ENCODE measurements at regions not wholly inside any gene's neighbourhood (a gene's known extent, or its start where the extent isn't known, plus 50 kb on each side); places are given as distances from the start of the nearest gene placed in this dataset.

DNA sequence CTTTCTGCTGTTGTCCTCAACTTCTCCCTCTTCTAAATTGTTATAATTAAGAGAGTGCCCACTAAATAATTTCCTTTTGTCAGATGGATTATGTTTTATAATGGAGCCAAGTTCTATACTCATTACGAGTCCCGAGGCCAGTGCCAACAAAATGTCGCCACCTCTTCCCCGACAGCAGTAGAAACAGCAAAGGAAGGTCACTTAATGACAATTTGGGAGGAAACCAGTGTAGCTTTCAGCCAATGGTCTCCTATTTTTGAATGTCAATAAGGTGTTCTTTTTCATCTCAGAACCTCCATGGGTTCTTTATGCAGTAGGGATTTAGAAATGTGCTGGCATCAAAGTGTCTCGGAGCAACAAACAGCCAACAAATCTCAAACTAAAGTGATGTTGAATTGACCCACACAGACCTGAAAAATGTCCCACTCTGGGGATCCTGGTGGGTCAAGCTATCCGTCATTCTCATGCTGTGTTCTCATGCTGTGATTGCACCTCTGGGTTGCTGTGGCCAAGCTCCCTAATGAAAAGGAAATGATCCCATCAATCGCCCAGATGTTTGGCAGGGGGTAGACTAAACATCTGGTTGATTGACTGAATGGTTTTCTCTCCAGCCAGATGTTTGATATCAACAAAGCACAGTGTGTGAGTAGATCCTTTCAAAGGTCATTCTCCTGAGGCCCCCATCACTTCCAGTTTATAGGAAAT, 291.9 kb downstream of the DMAC1 start:
- Histone ChIP-seq H3K9me3 (ENCODE audit: severe bottlenecking) (no peaks in the 10 kb centered on the region), H3K36me3 (no peaks in the 10 kb centered on the region), H3K4me3 (ENCODE audit: low read depth, low read length) (no peak overlapping the region), H3K27ac (no peak overlapping the region), H3K27me3 (ENCODE audit: insufficient read depth, low read depth, severe bottlenecking) (no peaks in the 10 kb centered on the region)
- DNase-seq = no peak
- TF ChIP-seq, protein P1, sequence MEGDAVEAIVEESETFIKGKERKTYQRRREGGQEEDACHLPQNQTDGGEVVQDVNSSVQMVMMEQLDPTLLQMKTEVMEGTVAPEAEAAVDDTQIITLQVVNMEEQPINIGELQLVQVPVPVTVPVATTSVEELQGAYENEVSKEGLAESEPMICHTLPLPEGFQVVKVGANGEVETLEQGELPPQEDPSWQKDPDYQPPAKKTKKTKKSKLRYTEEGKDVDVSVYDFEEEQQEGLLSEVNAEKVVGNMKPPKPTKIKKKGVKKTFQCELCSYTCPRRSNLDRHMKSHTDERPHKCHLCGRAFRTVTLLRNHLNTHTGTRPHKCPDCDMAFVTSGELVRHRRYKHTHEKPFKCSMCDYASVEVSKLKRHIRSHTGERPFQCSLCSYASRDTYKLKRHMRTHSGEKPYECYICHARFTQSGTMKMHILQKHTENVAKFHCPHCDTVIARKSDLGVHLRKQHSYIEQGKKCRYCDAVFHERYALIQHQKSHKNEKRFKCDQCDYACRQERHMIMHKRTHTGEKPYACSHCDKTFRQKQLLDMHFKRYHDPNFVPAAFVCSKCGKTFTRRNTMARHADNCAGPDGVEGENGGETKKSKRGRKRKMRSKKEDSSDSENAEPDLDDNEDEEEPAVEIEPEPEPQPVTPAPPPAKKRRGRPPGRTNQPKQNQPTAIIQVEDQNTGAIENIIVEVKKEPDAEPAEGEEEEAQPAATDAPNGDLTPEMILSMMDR (IDR thresholded peaks at IDR 0.05; ENCODE audit: low read depth, low read length) = no peak

DNA sequence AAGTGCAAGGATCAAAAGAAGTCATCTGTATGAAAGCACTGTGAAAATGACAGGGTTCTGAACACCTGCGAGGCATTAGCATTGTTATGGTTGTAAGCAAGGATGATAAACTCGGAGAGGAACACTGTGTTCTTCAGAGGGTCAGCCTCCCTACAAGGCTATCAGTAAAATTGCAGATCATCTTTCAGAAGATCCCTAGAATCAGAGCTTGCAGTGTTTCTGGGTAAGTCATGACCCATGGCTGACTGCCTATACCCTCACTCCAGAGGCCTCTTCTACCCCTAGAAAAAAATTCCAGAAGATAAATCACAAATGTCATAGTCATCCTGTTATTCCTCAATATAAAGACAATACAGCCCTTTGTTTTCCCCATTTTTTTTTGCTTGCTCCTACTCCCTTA, 292.6 kb downstream of the DMAC1 start:
- Histone ChIP-seq H3K4me3 (ENCODE audit: low read depth, low read length) (no peak overlapping the region), H3K36me3 (no peaks in the 10 kb centered on the region), H3K27me3 (ENCODE audit: insufficient read depth, low read depth, severe bottlenecking) (no peaks in the 10 kb centered on the region), H3K9me3 (ENCODE audit: severe bottlenecking) (no peaks in the 10 kb centered on the region), H3K27ac (no peak overlapping the region)
- no peak for DNase-seq
- TF ChIP-seq, protein P1 (IDR thresholded peaks at IDR 0.05; ENCODE audit: low read depth, low read length) = no peak

DNA sequence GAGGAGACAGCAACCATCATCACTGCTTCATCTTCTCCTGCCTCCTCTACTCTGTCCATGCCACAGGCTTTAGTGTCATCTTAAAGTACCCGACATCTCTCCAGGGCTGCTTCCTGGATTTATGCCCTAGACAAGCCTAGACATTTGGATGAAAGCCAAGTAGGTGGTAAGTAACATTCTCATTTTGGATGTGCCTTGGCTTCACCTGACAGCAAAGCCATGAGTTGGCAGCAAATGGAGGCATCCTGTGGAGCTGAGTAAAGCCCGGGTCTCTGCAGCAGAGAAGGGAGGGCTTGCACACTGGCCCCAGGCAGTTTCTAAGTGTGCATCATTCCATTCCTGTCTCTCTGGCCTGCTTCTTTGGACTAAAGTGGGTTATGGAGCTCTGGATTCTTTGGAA, 299.1 kb downstream of the DMAC1 start:
- TF ChIP-seq, protein P1 (IDR thresholded peaks at IDR 0.05; ENCODE audit: low read depth, low read length) = no peak
- DNase-seq = no peak

DNA sequence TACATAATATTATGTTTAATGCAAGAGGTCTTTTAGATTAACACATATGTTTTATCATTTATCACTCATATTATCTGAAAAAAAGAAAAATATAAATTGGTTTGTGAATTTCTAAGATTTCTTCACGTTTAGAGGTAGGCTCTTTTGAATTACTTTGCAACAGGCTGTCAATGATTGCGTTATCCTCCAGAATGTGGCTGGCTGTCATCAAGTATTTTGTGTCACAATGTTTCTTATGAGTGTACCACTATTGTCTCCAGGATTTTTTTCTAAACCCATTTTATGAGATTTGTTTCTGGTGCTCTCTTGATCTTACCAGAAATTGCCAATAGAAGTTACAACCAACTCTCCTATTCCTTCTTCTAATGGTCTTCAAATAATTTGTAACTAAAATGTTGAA, 307.9 kb downstream of the DMAC1 start:
- H3K27ac ChIP-seq = no peak overlapping the region
- H3K36me3 ChIP-seq = no peaks in the 10 kb centered on the region
- TF ChIP-seq, protein P1 (IDR thresholded peaks at IDR 0.05; ENCODE audit: low read depth, low read length) = no peak
- no peaks in the 10 kb centered on the region for H3K27me3 ChIP-seq (ENCODE audit: insufficient read depth, low read depth, severe bottlenecking)
- no peak for DNase-seq
- no peak overlapping the region for H3K4me3 ChIP-seq (ENCODE audit: low read depth, low read length)
- no peaks in the 10 kb centered on the region for H3K9me3 ChIP-seq (ENCODE audit: severe bottlenecking)

More for the DNA sequence above, 299.1 kb downstream of the DMAC1 start:
- no peaks in the 10 kb centered on the region for H3K27me3 ChIP-seq (ENCODE audit: insufficient read depth, low read depth, severe bottlenecking)
- no peak overlapping the region for H3K27ac ChIP-seq
- no peaks in the 10 kb centered on the region for H3K36me3 ChIP-seq
- H3K9me3 ChIP-seq (ENCODE audit: severe bottlenecking) = no peaks in the 10 kb centered on the region
- no peak overlapping the region for H3K4me3 ChIP-seq (ENCODE audit: low read depth, low read length)

DNA sequence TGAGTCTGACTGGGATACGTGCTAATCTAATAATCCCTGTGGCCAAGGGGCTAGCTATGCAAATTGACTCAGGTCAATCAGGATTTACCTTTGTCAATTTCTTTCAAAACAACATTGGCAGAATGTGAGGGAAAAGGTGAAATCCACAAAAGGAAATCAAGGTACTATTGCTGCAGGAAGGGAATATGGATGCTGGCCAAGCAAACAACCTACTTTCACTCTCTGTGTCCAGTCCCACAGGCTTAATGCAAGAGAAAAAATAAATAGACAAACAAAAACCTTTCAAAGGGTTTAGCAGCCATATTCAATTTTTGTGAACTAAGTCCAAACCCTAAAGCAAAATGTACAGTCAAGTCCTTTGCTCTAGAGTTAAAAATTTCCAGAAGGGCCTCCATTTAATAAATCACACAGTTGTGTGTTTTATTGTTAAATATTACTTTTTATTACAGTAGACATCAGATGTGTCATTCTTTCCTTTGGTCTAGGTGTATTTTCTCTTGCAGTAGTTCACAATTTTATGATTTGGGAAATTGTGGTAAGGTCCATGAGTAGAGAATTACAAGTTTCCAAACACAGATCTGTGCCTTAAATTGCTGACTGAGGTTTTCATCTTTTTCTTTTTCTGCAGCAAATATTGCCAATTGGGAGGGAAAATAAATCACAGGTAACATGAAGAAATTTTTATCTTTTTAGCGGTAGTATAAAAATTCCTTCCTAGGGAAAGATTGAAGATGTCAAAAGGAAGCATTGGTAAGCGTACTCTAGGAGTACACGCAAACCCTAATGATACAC, 309.1 kb downstream of the DMAC1 start:
- no peaks in the 10 kb centered on the region for H3K27me3 ChIP-seq (ENCODE audit: insufficient read depth, low read depth, severe bottlenecking)
- H3K9me3 ChIP-seq (ENCODE audit: severe bottlenecking) = no peaks in the 10 kb centered on the region
- no peaks in the 10 kb centered on the region for H3K36me3 ChIP-seq
- no peak overlapping the region for H3K27ac ChIP-seq
- no peak for DNase-seq
- TF ChIP-seq, protein P1 (IDR thresholded peaks at IDR 0.05; ENCODE audit: low read depth, low read length) = no peak
- H3K4me3 ChIP-seq (ENCODE audit: low read depth, low read length) = no peak overlapping the region

Data from WERI-Rb-1 (cell line).